HEK293T (cell line): ENCODE measurements at regions not wholly inside any gene's neighbourhood (a gene's known extent, or its start where the extent isn't known, plus 50 kb on each side); places are given as distances from the start of the nearest gene placed in this dataset.
"Not testable (repeated sequence)": the region's sequence is repeated elsewhere in the genome, so short reads cannot be mapped to it uniquely, and the experiment has no call there.

Experiments
- CTCF ChIA-PET: fragments of 350-600 bp; formaldehyde crosslinking; extraction: SDS; loops from one replicate; lab custom pipeline; 2021; ENCODE audit warnings: antibody characterized with exemption, inconsistent platforms; lab: Yijun Ruan, JAX
- POLR2A ChIA-PET: fragments of 350-600 bp; formaldehyde crosslinking; extraction: SDS; loops from one replicate; lab custom pipeline; 2020; ENCODE audit warnings: antibody characterized with exemption, inconsistent platforms; lab: Yijun Ruan, JAX
- DNase-seq: peaks from one replicate; pipeline ENCODE4 v3.0.0; 2012; ENCODE audit warnings: mixed read lengths; ENCODE audit errors: extremely low spot score
- ARNT ChIP-seq: fragments of 450-650 bp; IDR thresholded peaks from 2 replicates; pipeline ENCODE4 v1.6.1; 2017; ENCODE audit warnings: mild to moderate bottlenecking
- BHLHE40 ChIP-seq: fragments of 450-650 bp; IDR thresholded peaks from 2 replicates; pipeline ENCODE4 v1.6.1; 2016; ENCODE audit warnings: mild to moderate bottlenecking, moderate library complexity, borderline replicate concordance
- CTBP1 ChIP-seq: fragments of 450-650 bp; IDR thresholded peaks from 2 replicates; pipeline ENCODE4 v1.6.1; 2016; ENCODE audit warnings: borderline replicate concordance
- ELF4 ChIP-seq: fragments of 450-650 bp; IDR thresholded peaks from 2 replicates; pipeline ENCODE4 v1.6.1; 2017; ENCODE audit warnings: antibody characterized with exemption
- FOXA1 ChIP-seq: fragments of 450-650 bp; IDR thresholded peaks from 2 replicates; pipeline ENCODE4 v1.6.1; 2016; ENCODE audit warnings: mild to moderate bottlenecking
- FOXK2 ChIP-seq: fragments of 450-650 bp; IDR thresholded peaks from 2 replicates; pipeline ENCODE4 v1.6.1; 2016; ENCODE audit warnings: mild to moderate bottlenecking
- FOXM1 ChIP-seq: fragments of 450-650 bp; IDR thresholded peaks from 2 replicates; pipeline ENCODE4 v1.6.1; 2017; ENCODE audit warnings: mild to moderate bottlenecking, borderline replicate concordance
- HDGF ChIP-seq: fragments of 450-650 bp; IDR thresholded peaks from 2 replicates; pipeline ENCODE4 v1.6.1; 2017; ENCODE audit warnings: antibody characterized with exemption, borderline replicate concordance
- L3MBTL2 ChIP-seq: fragments of 450-650 bp; conservative IDR thresholded peaks from 2 replicates; pipeline ENCODE4 v1.6.1; 2016; ENCODE audit warnings: mild to moderate bottlenecking
- LEF1 ChIP-seq: fragments of 450-650 bp; IDR thresholded peaks from 2 replicates; pipeline ENCODE4 v1.6.1; 2017; ENCODE audit warnings: mild to moderate bottlenecking, borderline replicate concordance
- NFRKB ChIP-seq: fragments of 450-650 bp; IDR thresholded peaks from 2 replicates; pipeline ENCODE4 v1.6.1; 2016; ENCODE audit warnings: mild to moderate bottlenecking, moderate library complexity
- PKNOX1 ChIP-seq: fragments of 450-650 bp; IDR thresholded peaks from 2 replicates; pipeline ENCODE4 v1.6.1; 2016
- SP1 ChIP-seq: fragments of 450-650 bp; IDR thresholded peaks from 2 replicates; pipeline ENCODE4 v1.6.1; 2017
- SUZ12 ChIP-seq: fragments of 450-650 bp; IDR thresholded peaks from 2 replicates; pipeline ENCODE4 v1.6.1; 2016; ENCODE audit warnings: mild to moderate bottlenecking
- TARDBP ChIP-seq: fragments of 450-650 bp; IDR thresholded peaks from 2 replicates; pipeline ENCODE4 v1.6.1; 2016
- ZNF384 ChIP-seq: fragments of 450-650 bp; IDR thresholded peaks from 2 replicates; pipeline ENCODE4 v1.6.1; 2016

GRCh38 chr9:75499812-75500211, 390.7 kb upstream of the PCSK5 start:
- ChIA-PET CTCF (no interaction called here), POLR2A (no interaction called here)
- no peak for DNase-seq
- TF ChIP-seq L3MBTL2: no peak
- TF ChIP-seq ZNF384: no peak
- TF ChIP-seq LEF1: no peak
- no peak for TF ChIP-seq PKNOX1
- TF ChIP-seq TARDBP: no peak

- CTCF ChIA-PET: no interaction called here
- TF ChIP-seq BHLHE40 (no peak), NFRKB (no peak), ELF4 (no peak), ARNT (no peak)
- POLR2A ChIA-PET: no interaction called here
- DNase-seq: no peak
Measured at GRCh38 chr9:75500479-75500878, 390.0 kb upstream of the PCSK5 start.

- DNase-seq, POLR2A ChIA-PET, CTCF ChIA-PET: not testable (repeated sequence)
Measured at GRCh38 chr9:75500940-75501339, 389.5 kb upstream of the PCSK5 start.

- ChIA-PET POLR2A (no interaction called here), CTCF (no interaction called here)
- DNase-seq: no peak
- TF ChIP-seq ZNF384 (no peak), BHLHE40 (no peak), FOXA1 (no peak), CTBP1 (no peak), PKNOX1 (no peak), SP1 (no peak), L3MBTL2 (no peak), FOXM1 (no peak), NFRKB (no peak), LEF1 (no peak), SUZ12 (no peak), HDGF (no peak), ARNT (no peak), TARDBP (no peak), FOXK2 (no peak), ELF4 (no peak)
Measured at GRCh38 chr9:75504721-75505120, 385.8 kb upstream of the PCSK5 start.

- ChIA-PET POLR2A (no interaction called here), CTCF (no interaction called here)
- no peak for DNase-seq
- no peak for TF ChIP-seq SP1
- no peak for TF ChIP-seq FOXK2
- no peak for TF ChIP-seq BHLHE40
- TF ChIP-seq HDGF: no peak
- TF ChIP-seq PKNOX1: no peak
- no peak for TF ChIP-seq CTBP1
- no peak for TF ChIP-seq ARNT
- TF ChIP-seq NFRKB: no peak
- no peak for TF ChIP-seq FOXA1
- TF ChIP-seq ZNF384: no peak
- no peak for TF ChIP-seq ELF4
- TF ChIP-seq LEF1: no peak
Measured at GRCh38 chr9:75505654-75506053, 384.8 kb upstream of the PCSK5 start.

- no peak for DNase-seq
- POLR2A ChIA-PET: no interaction called here
- CTCF ChIA-PET: no interaction called here
- TF ChIP-seq FOXM1 (no peak), SUZ12 (no peak), PKNOX1 (no peak), ELF4 (no peak), NFRKB (no peak), ZNF384 (no peak), ARNT (no peak), HDGF (no peak), CTBP1 (no peak), FOXA1 (no peak), LEF1 (no peak), SP1 (no peak), TARDBP (no peak), FOXK2 (no peak)
Measured at GRCh38 chr9:75529463-75529862, 361.0 kb upstream of the PCSK5 start.

- no peak for TF ChIP-seq HDGF
- TF ChIP-seq LEF1: no peak
- TF ChIP-seq ARNT: no peak
- TF ChIP-seq CTBP1: no peak
- no peak for TF ChIP-seq TARDBP
- no peak for TF ChIP-seq FOXK2
- no peak for TF ChIP-seq ZNF384
- TF ChIP-seq FOXM1: no peak
- TF ChIP-seq ELF4: no peak
- no peak for TF ChIP-seq FOXA1
- no peak for TF ChIP-seq BHLHE40
- TF ChIP-seq L3MBTL2: no peak
- no peak for TF ChIP-seq SP1
- no peak for TF ChIP-seq SUZ12
- TF ChIP-seq PKNOX1: no peak
- CTCF ChIA-PET: no interaction called here
- POLR2A ChIA-PET: no interaction called here
- DNase-seq: no peak
Measured at GRCh38 chr9:75531588-75531987, 358.9 kb upstream of the PCSK5 start.
